DOHH2 (cell line): ENCODE measurements at regions not wholly inside any gene's neighbourhood (a gene's known extent, or its start where the extent isn't known, plus 50 kb on each side); places are given as distances from the start of the nearest gene placed in this dataset.

Source experiments
- CTCF ChIP-seq: fragments of 200-600 bp; sonication (generic); IDR thresholded peaks from one replicate; pipeline ENCODE4 v1.5.1; 2014; ENCODE audit warnings: antibody characterized with exemption, mild to moderate bottlenecking, low read depth, low read length; ENCODE audit not compliant: poor library complexity, severe bottlenecking
- EZH2phosphoT487 ChIP-seq: fragments of 200-600 bp; sonication (generic); IDR thresholded peaks from 2 replicates; pipeline ENCODE4 v1.6.1; 2017; ENCODE audit warnings: borderline replicate concordance, mild to moderate bottlenecking, antibody characterized with exemption, low read length, moderate library complexity, mixed read lengths

GRCh38 chr4:108249397-108249796 lies 80.7 kb upstream of the LEF1 start:
- TF ChIP-seq CTCF (no peak), EZH2phosphoT487 (no peak)
